HEK293T (cell line): ENCODE measurements at regions not wholly inside any gene's neighbourhood (a gene's known extent, or its start where the extent isn't known, plus 50 kb on each side); places are given as distances from the start of the nearest gene placed in this dataset.

Source experiments
- ARNT ChIP-seq: fragments of 450-650 bp; IDR thresholded peaks from 2 replicates; pipeline ENCODE4 v1.6.1; 2017; ENCODE audit warnings: mild to moderate bottlenecking
- BHLHE40 ChIP-seq: fragments of 450-650 bp; IDR thresholded peaks from 2 replicates; pipeline ENCODE4 v1.6.1; 2016; ENCODE audit warnings: mild to moderate bottlenecking, moderate library complexity, borderline replicate concordance
- CTBP1 ChIP-seq: fragments of 450-650 bp; IDR thresholded peaks from 2 replicates; pipeline ENCODE4 v1.6.1; 2016; ENCODE audit warnings: borderline replicate concordance
- ELF4 ChIP-seq: fragments of 450-650 bp; IDR thresholded peaks from 2 replicates; pipeline ENCODE4 v1.6.1; 2017; ENCODE audit warnings: antibody characterized with exemption
- FOXK2 ChIP-seq: fragments of 450-650 bp; IDR thresholded peaks from 2 replicates; pipeline ENCODE4 v1.6.1; 2016; ENCODE audit warnings: mild to moderate bottlenecking
- FOXM1 ChIP-seq: fragments of 450-650 bp; IDR thresholded peaks from 2 replicates; pipeline ENCODE4 v1.6.1; 2017; ENCODE audit warnings: mild to moderate bottlenecking, borderline replicate concordance
- HDGF ChIP-seq: fragments of 450-650 bp; IDR thresholded peaks from 2 replicates; pipeline ENCODE4 v1.6.1; 2017; ENCODE audit warnings: antibody characterized with exemption, borderline replicate concordance
- L3MBTL2 ChIP-seq: fragments of 450-650 bp; conservative IDR thresholded peaks from 2 replicates; pipeline ENCODE4 v1.6.1; 2016; ENCODE audit warnings: mild to moderate bottlenecking
- LEF1 ChIP-seq: fragments of 450-650 bp; IDR thresholded peaks from 2 replicates; pipeline ENCODE4 v1.6.1; 2017; ENCODE audit warnings: mild to moderate bottlenecking, borderline replicate concordance
- PKNOX1 ChIP-seq: fragments of 450-650 bp; IDR thresholded peaks from 2 replicates; pipeline ENCODE4 v1.6.1; 2016
- SP1 ChIP-seq: fragments of 450-650 bp; IDR thresholded peaks from 2 replicates; pipeline ENCODE4 v1.6.1; 2017
- SUZ12 ChIP-seq: fragments of 450-650 bp; IDR thresholded peaks from 2 replicates; pipeline ENCODE4 v1.6.1; 2016; ENCODE audit warnings: mild to moderate bottlenecking
- TARDBP ChIP-seq: fragments of 450-650 bp; IDR thresholded peaks from 2 replicates; pipeline ENCODE4 v1.6.1; 2016
- ZNF384 ChIP-seq: fragments of 450-650 bp; IDR thresholded peaks from 2 replicates; pipeline ENCODE4 v1.6.1; 2016

GRCh38 chr6:113433335-113433991 is 423.7 kb upstream of the MARCKS start:
- TF ChIP-seq ELF4, result no peak
- no peak for TF ChIP-seq LEF1
- TF ChIP-seq TARDBP, result no peak
- no peak for TF ChIP-seq SP1
- TF ChIP-seq PKNOX1, result no peak
- TF ChIP-seq BHLHE40, result no peak
- no peak for TF ChIP-seq FOXK2
- TF ChIP-seq HDGF, result no peak
- TF ChIP-seq ZNF384, result no peak
- TF ChIP-seq ARNT, result no peak
- TF ChIP-seq L3MBTL2, result no peak
- no peak for TF ChIP-seq FOXM1
- no peak for TF ChIP-seq CTBP1
- no peak for TF ChIP-seq SUZ12
